Esophagus squamous epithelium (tissue), 5 donors: ENCODE measurements at regions not wholly inside any gene's neighbourhood (a gene's known extent, or its start where the extent isn't known, plus 50 kb on each side); places are given as distances from the start of the nearest gene placed in this dataset.

Experiments used
- DNase-seq: peaks from one replicate; lab custom pipeline; 2025; lab: John Stamatoyannopoulos, UW
- H3K27ac ChIP-seq, 4 donors: fragments of 200-600 bp; sonication (generic); one replicate each; pipeline ENCODE4 v1.5.1; 2016 to 2019; ENCODE audit warnings: mild to moderate bottlenecking in 1 of 4
- H3K27me3 ChIP-seq, 4 donors: fragments of 200-600 bp; sonication (generic); 1 replicate in 3 of 4; 2 replicates in 1 of 4; pipeline versions ENCODE4 v1.5.1 to v1.6.0; 2017 to 2021; ENCODE audit warnings: antibody characterized with exemption in 1 of 4
- H3K36me3 ChIP-seq, 3 donors: fragments of 200-600 bp; sonication (generic); one replicate each; pipeline ENCODE4 v1.5.1; 2016 to 2019
- H3K4me1 ChIP-seq, 3 donors: fragments of 200-600 bp; sonication (generic); one replicate each; pipeline ENCODE4 v1.5.1; 2017 to 2019
- H3K4me3 ChIP-seq, 4 donors: fragments of 200-600 bp; sonication (generic); 1 replicate in 3 of 4; 2 replicates in 1 of 4; pipeline ENCODE4 v1.5.1; 2016 to 2019; ENCODE audit warnings: mild to moderate bottlenecking in 2 of 4, moderate library complexity in 1 of 4
- H3K9me3 ChIP-seq, 3 donors: fragments of 200-600 bp; sonication (generic); one replicate each; pipeline ENCODE4 v1.5.1; 2016 to 2019
- CTCF ChIP-seq, 6 experiments: fragments of 450-650 bp in 4 of 6; fragments of 200-600 bp in 2 of 6; sonication (generic) in 2 of 6; IDR thresholded peaks; one replicate each; pipeline ENCODE4 v1.5.1; 2016 to 2019; ENCODE audit warnings: antibody characterized with exemption in 6 of 6, mild to moderate bottlenecking in 4 of 6, moderate library complexity in 4 of 6
- POLR2A ChIP-seq, 4 donors: fragments of 450-650 bp; IDR thresholded peaks; one replicate each; pipeline ENCODE4 v1.6.1; 2017; ENCODE audit warnings: antibody characterized with exemption in 4 of 4, mild to moderate bottlenecking in 4 of 4, moderate library complexity in 3 of 4
- WGBS, 2 donors: methylation state at CpG; one replicate each; pipeline ENCODE4 v1.1.5; 2018; 5-methylcytosine and 5-hydroxymethylcytosine counted together
- intact Hi-C: fragments of 100-400 bp; cut with DNase I; formaldehyde crosslinking; loops from one replicate; pipeline ENCODE4 v1.15.0; 2022
- donor health status: DM: yes; HTN: yes; CAD: no.

DNA sequence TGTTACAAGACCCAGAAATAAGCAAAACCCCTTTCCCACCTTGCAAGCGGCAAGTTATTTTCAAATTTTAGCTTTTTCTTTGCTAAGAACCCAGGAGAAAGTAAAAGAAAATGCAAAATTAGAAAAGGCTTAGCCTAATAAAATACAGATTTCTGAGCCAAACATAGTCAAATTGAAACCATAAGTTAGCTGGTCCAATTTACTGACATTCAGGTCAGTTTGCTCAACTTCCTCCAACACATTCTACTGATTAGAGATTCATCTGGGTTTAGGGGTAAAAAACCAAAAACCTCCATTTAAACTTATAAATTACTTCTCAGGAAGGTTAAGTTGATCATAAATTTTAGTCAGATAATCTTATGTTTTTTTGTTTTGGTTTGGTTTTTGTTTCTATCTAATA lies 701.8 kb upstream of the CXADR start:
- TF ChIP-seq POLR2A (IDR thresholded peaks at IDR 0.05) (no peak), CTCF (IDR thresholded peaks at IDR 0.05) (no peak)
- Histone ChIP-seq H3K36me3 (no peaks in the 10 kb centered on the region), H3K27me3 (no peaks in the 10 kb centered on the region), H3K27ac (no peak overlapping the region), H3K9me3 (no peaks in the 10 kb centered on the region), H3K4me1 (no peaks in the 10 kb centered on the region), H3K4me3 (no peak overlapping the region)
- 67 to 94% methylated on average over 1 of the region's 1 CpG for WGBS, 2 donors
- DNase-seq, result no peak
- intact Hi-C loops, result no loop called here

GRCh38 chr21:16811970-16812369 lies 700.9 kb upstream of the CXADR start:
- Histone ChIP-seq H3K36me3 (no peaks in the 10 kb centered on the region), H3K4me1 (no peaks in the 10 kb centered on the region), H3K9me3 (no peaks in the 10 kb centered on the region), H3K27me3 (no peaks in the 10 kb centered on the region), H3K4me3 (no peak overlapping the region), H3K27ac (no peak overlapping the region)
- DNase-seq, result no peak
- intact Hi-C loops, result no loop called here
- TF ChIP-seq POLR2A (IDR thresholded peaks at IDR 0.05) (no peak), CTCF (IDR thresholded peaks at IDR 0.05) (no peak)

DNA sequence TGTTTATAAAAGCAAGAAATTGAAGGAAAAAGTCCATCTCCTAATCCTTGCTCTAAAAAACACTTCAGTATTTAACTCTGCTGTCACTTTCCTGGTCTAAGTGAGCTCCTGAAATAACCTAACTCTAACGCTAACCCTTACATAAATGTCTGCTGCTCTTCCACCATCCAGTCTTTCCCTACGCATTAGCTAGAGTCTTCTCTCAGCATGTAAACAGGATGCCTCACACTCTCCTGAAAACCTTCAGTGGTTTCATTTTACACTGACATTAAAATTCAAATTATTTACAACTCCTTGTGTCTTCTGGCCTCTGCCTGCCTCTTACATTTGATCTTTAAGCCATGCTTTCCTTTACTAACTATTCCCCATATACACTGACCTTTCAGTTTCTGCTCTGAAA lies 697.6 kb upstream of the CXADR start:
- Histone ChIP-seq H3K4me3 (no peak overlapping the region), H3K36me3 (no peaks in the 10 kb centered on the region), H3K27ac (no peak overlapping the region), H3K27me3 (no peaks in the 10 kb centered on the region), H3K4me1 (no peaks in the 10 kb centered on the region), H3K9me3 (no peaks in the 10 kb centered on the region)
- no peak for TF ChIP-seq CTCF (IDR thresholded peaks at IDR 0.05)
- TF ChIP-seq POLR2A (IDR thresholded peaks at IDR 0.05), result no peak
- intact Hi-C loops, result no loop called here
- no peak for DNase-seq
- 82 to 87% methylated on average over 2 of the region's 2 CpGs for WGBS, 2 donors

DNA sequence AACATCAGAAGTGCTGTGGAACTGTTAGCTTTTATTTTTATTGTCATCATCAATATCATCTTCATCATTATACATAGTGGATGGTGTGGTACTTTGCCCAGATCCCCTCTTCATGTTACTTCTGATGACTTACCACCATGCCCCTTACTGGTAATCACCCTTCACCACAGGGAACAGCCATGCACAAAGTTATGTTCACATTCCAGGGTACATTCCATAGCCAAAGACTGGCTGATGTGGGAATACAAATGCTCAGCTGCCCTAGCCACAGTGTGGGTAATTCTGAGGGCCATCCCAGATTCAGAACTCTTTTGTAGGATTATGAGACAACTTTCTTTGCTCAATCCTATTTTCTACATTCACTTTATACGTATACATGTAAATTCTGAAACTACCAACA lies 691.3 kb upstream of the CXADR start:
- TF ChIP-seq CTCF (IDR thresholded peaks at IDR 0.05) (no peak), POLR2A (IDR thresholded peaks at IDR 0.05) (no peak)
- intact Hi-C loops, result no loop called here
- no peaks in the 10 kb centered on the region for H3K9me3 ChIP-seq
- H3K4me3 ChIP-seq, result no peak overlapping the region
- no peaks in the 10 kb centered on the region for H3K4me1 ChIP-seq
- no peaks in the 10 kb centered on the region for H3K27me3 ChIP-seq
- DNase-seq, result no peak
- H3K36me3 ChIP-seq, result no peaks in the 10 kb centered on the region
- WGBS, 2 donors, result 94 to 95% methylated on average over 1 of the region's 1 CpG
- H3K27ac ChIP-seq, result no peak overlapping the region

DNA sequence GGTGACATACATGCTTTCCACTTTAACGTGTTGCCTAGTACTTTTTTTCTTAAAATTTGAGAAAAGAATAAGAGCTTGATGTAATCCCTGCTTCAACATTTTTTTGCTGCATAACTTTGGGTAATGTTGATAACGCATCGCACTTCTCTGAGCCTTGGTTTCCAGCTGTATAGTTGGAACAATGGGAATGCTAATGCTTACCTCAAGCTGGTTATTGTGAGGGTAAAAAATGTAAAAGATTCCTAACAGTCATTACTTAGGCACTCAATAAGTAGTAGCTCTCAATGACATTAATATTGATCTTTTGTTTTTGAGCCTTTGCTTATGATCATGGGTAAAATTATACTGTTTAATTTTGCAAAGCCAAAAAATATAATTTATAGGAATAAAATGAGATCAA lies 683.3 kb upstream of the CXADR start:
- H3K27me3 ChIP-seq, result no peaks in the 10 kb centered on the region
- no peak for DNase-seq
- no peaks in the 10 kb centered on the region for H3K4me1 ChIP-seq
- no peak for TF ChIP-seq CTCF (IDR thresholded peaks at IDR 0.05)
- no peak for TF ChIP-seq POLR2A (IDR thresholded peaks at IDR 0.05)
- H3K36me3 ChIP-seq, result no peaks in the 10 kb centered on the region
- WGBS, 2 donors, result 83 to 87% methylated on average over 3 of the region's 3 CpGs
- H3K4me3 ChIP-seq, result no peak overlapping the region
- H3K9me3 ChIP-seq, result no peaks in the 10 kb centered on the region
- H3K27ac ChIP-seq, result no peak overlapping the region
- intact Hi-C loops, result no loop called here
